RWPE2 (cell line): ENCODE measurements at regions not wholly inside any gene's neighbourhood (a gene's known extent, or its start where the extent isn't known, plus 50 kb on each side); places are given as distances from the start of the nearest gene placed in this dataset.

Experiments used
- ATAC-seq: fragments of 200-7000 bp; cut with Tn5 transposase; 3 replicates; pipeline ENCODE4 v1.9.1; 2021; ENCODE audit warnings: low read depth
- DNase-seq: peaks from one replicate; pipeline ENCODE4 v3.0.0-alpha.2; 2020; ENCODE audit warnings: low spot score
- H3K27ac ChIP-seq: fragments of 450-650 bp; 2 replicates; pipeline ENCODE4 v1.5.1; 2017; ENCODE audit warnings: mild to moderate bottlenecking; ENCODE audit not compliant: poor library complexity, severe bottlenecking
- H3K27me3 ChIP-seq: fragments of 250-450 bp; sonication (Bioruptor Pico); 2 replicates; pipeline ENCODE4 v1.5.1; 2021; ENCODE audit warnings: mild to moderate bottlenecking, moderate library complexity; ENCODE audit not compliant: insufficient read depth, poor library complexity, severe bottlenecking
- H3K36me3 ChIP-seq: fragments of 250-450 bp; sonication (Bioruptor Pico); 2 replicates; pipeline ENCODE4 v1.5.1; 2020; ENCODE audit warnings: low read depth, mild to moderate bottlenecking, moderate library complexity
- H3K4me1 ChIP-seq: fragments of 250-450 bp; sonication (Bioruptor Pico); 2 replicates; pipeline ENCODE4 v1.5.1; 2021; ENCODE audit warnings: mild to moderate bottlenecking, moderate library complexity; ENCODE audit not compliant: insufficient read depth, poor library complexity, severe bottlenecking
- H3K4me3 ChIP-seq: fragments of 250-450 bp; sonication (Bioruptor Pico); 2 replicates; pipeline ENCODE4 v1.5.1; 2021; ENCODE audit warnings: mild to moderate bottlenecking, moderate library complexity; ENCODE audit not compliant: severe bottlenecking
- H3K9me3 ChIP-seq: fragments of 250-450 bp; sonication (Bioruptor Pico); 2 replicates; pipeline ENCODE4 v1.5.1; 2021; ENCODE audit warnings: mild to moderate bottlenecking, moderate library complexity; ENCODE audit not compliant: severe bottlenecking
- CTCF ChIP-seq: fragments of 450-650 bp; IDR thresholded peaks from one replicate; pipeline ENCODE4 v1.5.1; 2017; ENCODE audit warnings: mild to moderate bottlenecking, moderate library complexity; ENCODE audit not compliant: poor library complexity, severe bottlenecking

GRCh38 chr2:38164881-38165280, 88.9 kb upstream of the CYP1B1 start:
- no peak overlapping the region for H3K27ac ChIP-seq
- peaks cover 6% of the 10 kb centered on the region for H3K4me1 ChIP-seq
- no peaks in the 10 kb centered on the region for H3K9me3 ChIP-seq
- TF ChIP-seq CTCF, result no peak
- no peaks in the 10 kb centered on the region for H3K27me3 ChIP-seq
- ATAC-seq (no peak), DNase-seq (no peak)
- no peak overlapping the region for H3K4me3 ChIP-seq
- H3K36me3 ChIP-seq, result no peaks in the 10 kb centered on the region

GRCh38 chr2:38163579-38163978, 87.6 kb upstream of the CYP1B1 start:
- Histone ChIP-seq H3K27me3 (no peaks in the 10 kb centered on the region), H3K4me1 (peaks cover under 1% of the 10 kb centered on the region), H3K27ac (no peak overlapping the region), H3K4me3 (no peak overlapping the region), H3K36me3 (no peaks in the 10 kb centered on the region), H3K9me3 (no peaks in the 10 kb centered on the region)
- no peak for DNase-seq
- no peak for ATAC-seq
- no peak for TF ChIP-seq CTCF

GRCh38 chr2:38163006-38163405, 87.1 kb upstream of the CYP1B1 start:
- Histone ChIP-seq H3K4me3 (no peak overlapping the region), H3K4me1 (no peaks in the 10 kb centered on the region), H3K27me3 (no peaks in the 10 kb centered on the region), H3K36me3 (no peaks in the 10 kb centered on the region), H3K27ac (no peak overlapping the region), H3K9me3 (no peaks in the 10 kb centered on the region)
- DNase-seq (no peak), ATAC-seq (no peak)
- peak; percentile 28 for TF ChIP-seq CTCF

- Histone ChIP-seq H3K27ac (no peak overlapping the region), H3K27me3 (no peaks in the 10 kb centered on the region), H3K4me3 (no peak overlapping the region), H3K9me3 (no peaks in the 10 kb centered on the region), H3K36me3 (no peaks in the 10 kb centered on the region), H3K4me1 (no peaks in the 10 kb centered on the region)
- no peak for DNase-seq
- TF ChIP-seq CTCF, result no peak
- ATAC-seq, result no peak
Observed at GRCh38 chr2:38160516-38160915, 84.6 kb upstream of the CYP1B1 start.

- Histone ChIP-seq H3K4me3 (no peak overlapping the region), H3K27me3 (no peaks in the 10 kb centered on the region), H3K36me3 (no peaks in the 10 kb centered on the region), H3K4me1 (no peaks in the 10 kb centered on the region), H3K27ac (no peak overlapping the region), H3K9me3 (no peaks in the 10 kb centered on the region)
- no peak for TF ChIP-seq CTCF
- ATAC-seq (no peak), DNase-seq (no peak)
Observed at GRCh38 chr2:38159597-38159996, 83.6 kb upstream of the CYP1B1 start.
